ENCODE measurements at regions not wholly inside any gene's neighbourhood (a gene's known extent, or its start where the extent isn't known, plus 50 kb on each side); places are given as distances from the start of the nearest gene placed in this dataset.

GRCh38 chr7:45367026-45367425 lies 207.1 kb upstream of the ADCY1 start:
- no peak for TF ChIP-seq CTCF (IDR thresholded peaks at IDR 0.05; ENCODE audit: control extremely low read depth, extremely low read depth, low read depth, missing control alignments)
- CTCF ChIA-PET: no interaction called here
- no peak for DNase-seq (ENCODE audit: extremely low spot score)
- POLR2A ChIA-PET: no interaction called here

GRCh38 chr7:45368129-45368807 lies 205.9 kb upstream of the ADCY1 start:
- no peak for DNase-seq (ENCODE audit: extremely low spot score)
- no peak for TF ChIP-seq CTCF (IDR thresholded peaks at IDR 0.05; ENCODE audit: control extremely low read depth, extremely low read depth, low read depth, missing control alignments)
- POLR2A ChIA-PET: no interaction called here
- CTCF ChIA-PET: no interaction called here

- ChIA-PET POLR2A (no interaction called here), CTCF (no interaction called here)
- DNase-seq (ENCODE audit: extremely low spot score): no peak
- no peak for TF ChIP-seq CTCF (IDR thresholded peaks at IDR 0.05; ENCODE audit: control extremely low read depth, extremely low read depth, low read depth, missing control alignments)
These were observed 189.7 kb upstream of the ADCY1 start for GRCh38 chr7:45384499-45384898.

- no peak for DNase-seq (ENCODE audit: extremely low spot score)
- ChIA-PET CTCF (no interaction called here), POLR2A (no interaction called here)
- TF ChIP-seq CTCF (IDR thresholded peaks at IDR 0.05; ENCODE audit: control extremely low read depth, extremely low read depth, low read depth, missing control alignments): no peak
These were observed 186.3 kb upstream of the ADCY1 start for GRCh38 chr7:45387837-45388236.

- CTCF ChIA-PET: no interaction called here
- TF ChIP-seq CTCF (IDR thresholded peaks at IDR 0.05; ENCODE audit: control extremely low read depth, extremely low read depth, low read depth, missing control alignments): no peak
- DNase-seq (ENCODE audit: extremely low spot score): no peak
- POLR2A ChIA-PET: no interaction called here
These were observed 184.9 kb upstream of the ADCY1 start for GRCh38 chr7:45389073-45389872.

- no peak for DNase-seq (ENCODE audit: extremely low spot score)
- POLR2A ChIA-PET: no interaction called here
- CTCF ChIA-PET: interaction anchor here (1.6 kb wide), 1 partner anchor 10 kb away, joined by 4 read pairs; no protein-coding TSS in a partner anchor
- TF ChIP-seq CTCF (IDR thresholded peaks at IDR 0.05; ENCODE audit: control extremely low read depth, extremely low read depth, low read depth, missing control alignments): no peak
These were observed 184.0 kb upstream of the ADCY1 start for GRCh38 chr7:45390180-45390579.

Data from GM10248 (cell line).